Liver (tissue), 8 donors: ENCODE measurements at regions not wholly inside any gene's neighbourhood (a gene's known extent, or its start where the extent isn't known, plus 50 kb on each side); places are given as distances from the start of the nearest gene placed in this dataset.

Experiments
- DNase-seq: peaks from one replicate; pipeline ENCODE4 v3.0.0-alpha.2; 2017; ENCODE audit warnings: low spot score
- H3K27ac ChIP-seq, 2 donors: one replicate each; pipeline ENCODE4 v1.7.0; 2013; ENCODE audit warnings: inconsistent platforms in 2 of 2, low read length in 2 of 2, control low read depth in 1 of 2, low read depth in 1 of 2, mild to moderate bottlenecking in 1 of 2
- H3K27me3 ChIP-seq, 4 donors: one replicate each; pipeline versions ENCODE4 v1.6.1 to v1.7.0; 2013; ENCODE audit warnings: low read length in 3 of 4, inconsistent platforms in 1 of 4, mild to moderate bottlenecking in 1 of 4, moderate library complexity in 1 of 4; ENCODE audit not compliant: control insufficient read depth in 4 of 4, insufficient read depth in 4 of 4
- H3K36me3 ChIP-seq, 4 donors: one replicate each; pipeline versions ENCODE4 v1.6.1 to v1.7.0; 2013; ENCODE audit warnings: low read length in 3 of 4, mild to moderate bottlenecking in 3 of 4, low read depth in 1 of 4, moderate library complexity in 1 of 4; ENCODE audit not compliant: control insufficient read depth in 4 of 4, insufficient read depth in 3 of 4
- H3K4me1 ChIP-seq, 4 donors: one replicate each; pipeline versions ENCODE4 v1.6.1 to v1.7.0; 2013; ENCODE audit warnings: low read length in 3 of 4, mild to moderate bottlenecking in 3 of 4, moderate library complexity in 1 of 4; ENCODE audit not compliant: control insufficient read depth in 4 of 4, insufficient read depth in 4 of 4
- H3K4me3 ChIP-seq, 3 donors: one replicate each; pipeline versions ENCODE4 v1.6.1 to v1.7.0; 2013; ENCODE audit warnings: low read length in 3 of 3, control low read depth in 1 of 3, low read depth in 1 of 3, mild to moderate bottlenecking in 1 of 3
- H3K9ac ChIP-seq, 2 donors: one replicate each; pipeline ENCODE4 v1.7.0; 2013; ENCODE audit warnings: low read length in 2 of 2, mild to moderate bottlenecking in 2 of 2, moderate library complexity in 2 of 2, control low read depth in 1 of 2, low read depth in 1 of 2
- H3K9me3 ChIP-seq, 4 donors: one replicate each; pipeline versions ENCODE4 v1.6.1 to v1.7.0; 2013; ENCODE audit warnings: low read length in 3 of 4; ENCODE audit not compliant: control insufficient read depth in 4 of 4
- ATF3 ChIP-seq: IDR thresholded peaks from 2 replicates; pipeline ENCODE4 v1.6.1; 2016; ENCODE audit warnings: antibody characterized with exemption
- CTCF ChIP-seq: fragments of 150-350 bp; IDR thresholded peaks from 2 replicates; pipeline ENCODE4 v1.5.1; 2017; ENCODE audit warnings: improper control_type of control experiment, low read depth, low read length; ENCODE audit not compliant: missing input control
- EGR1 ChIP-seq, 2 donors: IDR thresholded peaks; 2 replicates each; pipeline ENCODE4 v1.6.1; 2016 to 2018; ENCODE audit warnings: antibody characterized with exemption in 2 of 2, low read depth in 2 of 2
- FOXA1 ChIP-seq: IDR thresholded peaks from 2 replicates; pipeline ENCODE4 v1.6.1; 2016; ENCODE audit warnings: antibody characterized with exemption
- FOXA2 ChIP-seq: IDR thresholded peaks from 2 replicates; pipeline ENCODE4 v1.6.1; 2016; ENCODE audit warnings: antibody characterized with exemption
- GABPA ChIP-seq, 2 donors: IDR thresholded peaks in 1 of 2; conservative IDR thresholded peaks in 1 of 2; 2 replicates each; pipeline ENCODE4 v1.6.1; 2016; ENCODE audit warnings: antibody characterized with exemption in 2 of 2, mild to moderate bottlenecking in 1 of 2, moderate library complexity in 1 of 2
- HNF4A ChIP-seq, 2 donors: conservative IDR thresholded peaks; 2 replicates each; pipeline ENCODE4 v1.6.1; 2016; ENCODE audit warnings: antibody characterized with exemption in 2 of 2, mild to moderate bottlenecking in 2 of 2
- JUND ChIP-seq, 2 donors: IDR thresholded peaks; 2 replicates each; pipeline ENCODE4 v1.6.1; 2016; ENCODE audit warnings: antibody characterized with exemption in 2 of 2
- MAX ChIP-seq: IDR thresholded peaks from 2 replicates; pipeline ENCODE4 v1.6.1; 2016; ENCODE audit warnings: antibody characterized with exemption
- NR2F2 ChIP-seq: IDR thresholded peaks from 2 replicates; pipeline ENCODE4 v1.6.1; 2016; ENCODE audit warnings: antibody characterized with exemption
- RAD21 ChIP-seq, 2 donors: IDR thresholded peaks; 2 replicates each; pipeline ENCODE4 v1.6.1; 2016; ENCODE audit warnings: antibody characterized with exemption in 2 of 2, mild to moderate bottlenecking in 2 of 2
- RXRA ChIP-seq, 2 donors: IDR thresholded peaks; 2 replicates each; pipeline ENCODE4 v1.6.1; 2017 to 2018; ENCODE audit warnings: antibody characterized with exemption in 2 of 2, mild to moderate bottlenecking in 1 of 2
- SP1 ChIP-seq: IDR thresholded peaks from 2 replicates; pipeline ENCODE4 v1.6.1; 2018; ENCODE audit warnings: antibody characterized with exemption, mild to moderate bottlenecking
- TAF1 ChIP-seq: conservative IDR thresholded peaks from 2 replicates; pipeline ENCODE4 v1.6.1; 2016; ENCODE audit warnings: antibody characterized with exemption, mild to moderate bottlenecking
- YY1 ChIP-seq: IDR thresholded peaks from 2 replicates; pipeline ENCODE4 v1.6.1; 2016; ENCODE audit warnings: antibody characterized with exemption, mild to moderate bottlenecking
- ZBTB33 ChIP-seq: IDR thresholded peaks from 2 replicates; pipeline ENCODE4 v1.6.1; 2016; ENCODE audit warnings: antibody characterized with exemption
- WGBS: extraction: QIAGEN DNeasy Blood & Tissue Kit; methylation state at CpG from one replicate; pipeline ENCODE4 v1.1.7; 2013; 5-methylcytosine and 5-hydroxymethylcytosine counted together
- donor health status: healthy.
- donor health status: healthy.
- donor health status: healthy.
- donor health status: healthy.
- donor health status: healthy.

GRCh38 chr1:234842726-234843641 is 233.0 kb upstream of the IRF2BP2 start:
- TF ChIP-seq SP1 = no peak
- TF ChIP-seq RAD21 (IDR thresholded peaks at IDR 0.05) = no peak
- TF ChIP-seq CTCF = no peak
- no peak for TF ChIP-seq NR2F2
- no peak for TF ChIP-seq HNF4A (conservative IDR thresholded peaks at IDR 0.05)
- TF ChIP-seq FOXA1 = no peak
- no peak for TF ChIP-seq ZBTB33
- TF ChIP-seq RXRA (IDR thresholded peaks at IDR 0.05) = no peak
- no peak for TF ChIP-seq ATF3
- TF ChIP-seq YY1 = no peak
- no peak for TF ChIP-seq GABPA (IDR thresholded peaks at IDR 0.05 in 1 of 2, conservative IDR thresholded peaks at IDR 0.05 in 1 of 2)
- no peak for TF ChIP-seq EGR1 (IDR thresholded peaks at IDR 0.05; ENCODE audit: low read depth in 2 of 2)
- no peaks in the 10 kb centered on the region for H3K27me3 ChIP-seq
- no peak overlapping the region for H3K27ac ChIP-seq
- peaks cover 0 to 3% (median 0%) of the 10 kb centered on the region in 4 donors for H3K4me1 ChIP-seq
- no peak overlapping the region for H3K9ac ChIP-seq
- H3K36me3 ChIP-seq = no peaks in the 10 kb centered on the region
- WGBS = 84% methylated on average over 12 of the region's 12 CpGs
- H3K9me3 ChIP-seq = no peaks in the 10 kb centered on the region
- peak; percentile 56 for DNase-seq
- H3K4me3 ChIP-seq = no peak overlapping the region

GRCh38 chr1:234841710-234842231 is 231.8 kb upstream of the IRF2BP2 start:
- WGBS = 78% methylated on average over 7 of the region's 7 CpGs
- Histone ChIP-seq H3K4me1 (peaks cover 0 to 3% (median under 1%) of the 10 kb centered on the region in 4 donors), H3K4me3 (no peak overlapping the region), H3K36me3 (no peaks in the 10 kb centered on the region), H3K9me3 (no peaks in the 10 kb centered on the region), H3K9ac (no peak overlapping the region), H3K27me3 (no peaks in the 10 kb centered on the region), H3K27ac (no peak overlapping the region)
- no peak for DNase-seq
- TF ChIP-seq ZBTB33 (no peak), ATF3 (peak; percentile 63), SP1 (peak; percentile 43), MAX (no peak), FOXA2 (no peak), HNF4A (conservative IDR thresholded peaks at IDR 0.05) (peak in 1 of 2 donors; percentile 7), RXRA (IDR thresholded peaks at IDR 0.05) (peak; percentile 32 to 38), GABPA (IDR thresholded peaks at IDR 0.05 in 1 of 2, conservative IDR thresholded peaks at IDR 0.05 in 1 of 2) (no peak), CTCF (no peak), RAD21 (IDR thresholded peaks at IDR 0.05) (peak; percentile 9 to 34), YY1 (no peak), JUND (IDR thresholded peaks at IDR 0.05) (no peak), TAF1 (no peak), NR2F2 (no peak), EGR1 (IDR thresholded peaks at IDR 0.05; ENCODE audit: low read depth in 2 of 2) (no peak), FOXA1 (no peak)
